ENCODE measurements at regions not wholly inside any gene's neighbourhood (a gene's known extent, or its start where the extent isn't known, plus 50 kb on each side); places are given as distances from the start of the nearest gene placed in this dataset.

GRCh38 chr15:81483496-81483895 is 109.5 kb upstream of the TMC3 start:
- TF ChIP-seq, protein P1, sequence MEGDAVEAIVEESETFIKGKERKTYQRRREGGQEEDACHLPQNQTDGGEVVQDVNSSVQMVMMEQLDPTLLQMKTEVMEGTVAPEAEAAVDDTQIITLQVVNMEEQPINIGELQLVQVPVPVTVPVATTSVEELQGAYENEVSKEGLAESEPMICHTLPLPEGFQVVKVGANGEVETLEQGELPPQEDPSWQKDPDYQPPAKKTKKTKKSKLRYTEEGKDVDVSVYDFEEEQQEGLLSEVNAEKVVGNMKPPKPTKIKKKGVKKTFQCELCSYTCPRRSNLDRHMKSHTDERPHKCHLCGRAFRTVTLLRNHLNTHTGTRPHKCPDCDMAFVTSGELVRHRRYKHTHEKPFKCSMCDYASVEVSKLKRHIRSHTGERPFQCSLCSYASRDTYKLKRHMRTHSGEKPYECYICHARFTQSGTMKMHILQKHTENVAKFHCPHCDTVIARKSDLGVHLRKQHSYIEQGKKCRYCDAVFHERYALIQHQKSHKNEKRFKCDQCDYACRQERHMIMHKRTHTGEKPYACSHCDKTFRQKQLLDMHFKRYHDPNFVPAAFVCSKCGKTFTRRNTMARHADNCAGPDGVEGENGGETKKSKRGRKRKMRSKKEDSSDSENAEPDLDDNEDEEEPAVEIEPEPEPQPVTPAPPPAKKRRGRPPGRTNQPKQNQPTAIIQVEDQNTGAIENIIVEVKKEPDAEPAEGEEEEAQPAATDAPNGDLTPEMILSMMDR (conservative IDR thresholded peaks at IDR 0.05) = no peak
- no peak for TF ChIP-seq ZFX (IDR thresholded peaks at IDR 0.05)

Data from C4-2B (cell line).